ENCODE measurements at regions not wholly inside any gene's neighbourhood (a gene's known extent, or its start where the extent isn't known, plus 50 kb on each side); places are given as distances from the start of the nearest gene placed in this dataset.

DNA sequence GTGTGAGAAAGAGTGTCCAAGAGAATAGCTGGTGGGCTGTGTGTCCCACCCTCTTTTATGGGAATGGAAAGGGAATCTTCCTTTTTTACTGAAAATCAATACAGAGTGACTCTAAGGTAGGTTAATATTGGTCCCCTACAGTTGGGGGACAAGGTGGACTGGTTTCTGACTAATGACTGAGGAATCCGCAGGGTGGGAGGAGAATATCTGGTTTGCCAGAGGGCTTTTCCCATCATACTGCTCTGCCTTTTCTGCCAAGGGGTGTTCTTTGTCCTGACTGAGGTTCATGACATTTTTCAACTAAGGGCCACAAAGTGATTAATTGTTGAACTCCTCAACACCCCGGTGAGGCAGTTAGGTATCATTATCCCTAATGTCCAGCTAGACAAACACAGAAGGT lies 261.6 kb downstream of the SPATA18 start:
- no peak for TF ChIP-seq POLR2A (IDR thresholded peaks at IDR 0.05)
- TF ChIP-seq, protein P1, sequence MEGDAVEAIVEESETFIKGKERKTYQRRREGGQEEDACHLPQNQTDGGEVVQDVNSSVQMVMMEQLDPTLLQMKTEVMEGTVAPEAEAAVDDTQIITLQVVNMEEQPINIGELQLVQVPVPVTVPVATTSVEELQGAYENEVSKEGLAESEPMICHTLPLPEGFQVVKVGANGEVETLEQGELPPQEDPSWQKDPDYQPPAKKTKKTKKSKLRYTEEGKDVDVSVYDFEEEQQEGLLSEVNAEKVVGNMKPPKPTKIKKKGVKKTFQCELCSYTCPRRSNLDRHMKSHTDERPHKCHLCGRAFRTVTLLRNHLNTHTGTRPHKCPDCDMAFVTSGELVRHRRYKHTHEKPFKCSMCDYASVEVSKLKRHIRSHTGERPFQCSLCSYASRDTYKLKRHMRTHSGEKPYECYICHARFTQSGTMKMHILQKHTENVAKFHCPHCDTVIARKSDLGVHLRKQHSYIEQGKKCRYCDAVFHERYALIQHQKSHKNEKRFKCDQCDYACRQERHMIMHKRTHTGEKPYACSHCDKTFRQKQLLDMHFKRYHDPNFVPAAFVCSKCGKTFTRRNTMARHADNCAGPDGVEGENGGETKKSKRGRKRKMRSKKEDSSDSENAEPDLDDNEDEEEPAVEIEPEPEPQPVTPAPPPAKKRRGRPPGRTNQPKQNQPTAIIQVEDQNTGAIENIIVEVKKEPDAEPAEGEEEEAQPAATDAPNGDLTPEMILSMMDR (IDR thresholded peaks at IDR 0.05): no peak
- no peak for DNase-seq
- Histone ChIP-seq H3K36me3 (no peaks in the 10 kb centered on the region), H3K4me3 (no peak overlapping the region), H3K4me1 (no peaks in the 10 kb centered on the region), H3K27ac (no peak overlapping the region), H3K9me3 (no peaks in the 10 kb centered on the region), H3K27me3 (no peaks in the 10 kb centered on the region)
- intact Hi-C loops (cut with DNase I; ENCODE audit: low total_unique reads): no loop called here

DNA sequence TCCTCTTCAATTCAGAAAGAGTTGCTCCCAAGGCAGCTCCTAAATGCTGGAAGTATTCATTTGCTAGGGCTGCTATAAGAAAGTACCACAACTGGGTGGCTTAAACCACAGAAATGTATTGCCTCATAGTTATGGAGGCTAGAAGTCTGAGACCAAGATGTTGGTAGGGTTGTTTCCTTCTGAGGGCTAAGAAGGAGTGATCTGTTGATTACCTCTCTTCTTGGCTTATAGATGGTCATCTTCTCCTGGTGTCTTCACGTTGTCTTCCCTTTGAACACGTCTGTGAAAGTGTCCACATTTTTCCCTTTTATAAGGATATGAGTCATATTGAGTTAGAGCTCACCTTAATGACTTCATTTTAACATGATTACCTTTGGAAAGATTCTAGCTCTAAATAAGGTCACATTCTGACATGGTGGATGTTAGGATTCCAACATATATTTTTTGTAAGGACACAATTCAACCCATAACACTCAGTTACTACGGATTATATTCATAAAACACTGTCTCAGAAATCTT lies 266.3 kb downstream of the SPATA18 start:
- DNase-seq: no peak
- no peaks in the 10 kb centered on the region for H3K27me3 ChIP-seq
- no peaks in the 10 kb centered on the region for H3K4me1 ChIP-seq
- TF ChIP-seq, protein P1 (IDR thresholded peaks at IDR 0.05): no peak
- TF ChIP-seq POLR2A (IDR thresholded peaks at IDR 0.05): no peak
- no peaks in the 10 kb centered on the region for H3K36me3 ChIP-seq
- no peak overlapping the region for H3K27ac ChIP-seq
- no peaks in the 10 kb centered on the region for H3K9me3 ChIP-seq
- no peak overlapping the region for H3K4me3 ChIP-seq
- intact Hi-C loops (cut with DNase I; ENCODE audit: low total_unique reads): no loop called here

DNA sequence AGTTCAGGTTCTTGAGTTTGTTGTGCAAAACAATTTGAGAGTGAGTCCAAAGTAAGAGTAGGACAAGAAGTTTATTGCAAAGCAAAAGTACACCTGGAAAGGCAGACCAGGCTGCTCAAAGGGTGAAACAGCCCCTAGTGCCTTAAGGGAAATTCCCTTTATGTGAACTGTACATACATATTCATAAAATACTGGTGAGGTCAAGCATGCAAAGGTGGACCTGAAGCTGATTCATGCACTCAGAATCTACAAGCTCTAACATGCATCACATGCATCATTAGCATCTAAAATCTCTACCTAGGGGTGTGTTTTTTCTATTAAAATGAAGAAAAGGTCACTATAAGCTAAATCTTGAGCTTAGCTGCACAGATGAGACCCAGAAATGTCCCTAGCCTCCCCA lies 266.9 kb downstream of the SPATA18 start:
- TF ChIP-seq, protein P1 (IDR thresholded peaks at IDR 0.05): no peak
- no peak for TF ChIP-seq POLR2A (IDR thresholded peaks at IDR 0.05)
- no peak overlapping the region for H3K4me3 ChIP-seq
- H3K4me1 ChIP-seq: no peaks in the 10 kb centered on the region
- H3K27me3 ChIP-seq: no peaks in the 10 kb centered on the region
- no peak for DNase-seq
- intact Hi-C loops (cut with DNase I; ENCODE audit: low total_unique reads): no loop called here
- H3K36me3 ChIP-seq: no peaks in the 10 kb centered on the region
- H3K9me3 ChIP-seq: no peaks in the 10 kb centered on the region
- no peak overlapping the region for H3K27ac ChIP-seq

DNA sequence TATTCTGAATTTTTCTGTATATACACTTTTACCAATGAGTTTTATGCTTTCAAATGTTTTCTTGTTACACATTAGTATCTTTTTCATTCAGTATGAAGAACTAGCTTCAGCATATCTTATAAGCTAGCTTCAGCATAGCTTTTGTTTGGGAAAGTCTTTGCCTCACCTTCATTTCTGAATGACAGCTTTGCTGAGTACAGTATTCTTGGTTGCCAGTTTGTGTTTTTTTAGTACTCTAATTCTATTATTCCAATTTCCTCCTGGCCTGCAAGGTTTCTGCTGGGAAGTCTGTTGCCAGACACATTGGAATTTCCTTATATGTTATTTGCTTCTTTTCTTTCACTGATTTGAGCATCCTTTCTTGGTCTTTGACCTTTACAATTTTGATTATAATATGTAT lies 278.8 kb downstream of the SPATA18 start:
- TF ChIP-seq, protein P1 (IDR thresholded peaks at IDR 0.05): no peak
- no peak for TF ChIP-seq POLR2A (IDR thresholded peaks at IDR 0.05)
- Histone ChIP-seq H3K4me1 (no peaks in the 10 kb centered on the region), H3K4me3 (no peak overlapping the region), H3K9me3 (no peaks in the 10 kb centered on the region), H3K27ac (no peak overlapping the region), H3K36me3 (no peaks in the 10 kb centered on the region), H3K27me3 (no peaks in the 10 kb centered on the region)
- no peak for DNase-seq
- intact Hi-C loops (cut with DNase I; ENCODE audit: low total_unique reads): no loop called here

DNA sequence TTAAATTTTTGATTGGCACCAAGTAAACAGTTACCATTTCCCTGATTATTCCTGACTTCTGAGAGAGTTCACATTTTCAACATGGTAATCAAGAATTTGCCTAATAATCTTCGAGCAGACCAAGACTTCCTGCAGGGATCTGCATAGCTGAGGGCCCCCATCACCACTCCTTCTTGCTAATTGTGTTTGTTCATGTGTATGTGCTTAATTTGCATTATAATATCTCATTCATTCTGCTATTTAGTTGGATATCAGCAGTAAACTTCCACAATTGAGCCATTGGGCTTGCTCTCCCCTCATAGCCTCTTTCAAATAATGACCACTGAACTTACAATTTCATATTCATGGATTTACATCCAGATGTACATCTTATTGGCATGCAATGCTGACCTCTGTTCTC lies 292.5 kb downstream of the SPATA18 start:
- H3K27ac ChIP-seq: no peak overlapping the region
- H3K4me3 ChIP-seq: no peak overlapping the region
- intact Hi-C loops (cut with DNase I; ENCODE audit: low total_unique reads): no loop called here
- H3K27me3 ChIP-seq: no peaks in the 10 kb centered on the region
- no peak for TF ChIP-seq POLR2A (IDR thresholded peaks at IDR 0.05)
- TF ChIP-seq, protein P1 (IDR thresholded peaks at IDR 0.05): no peak
- no peak for DNase-seq
- no peaks in the 10 kb centered on the region for H3K36me3 ChIP-seq
- no peaks in the 10 kb centered on the region for H3K9me3 ChIP-seq
- no peaks in the 10 kb centered on the region for H3K4me1 ChIP-seq
